Left ventricle myocardium inferior (tissue), 1 donor: ENCODE measurements at regions not wholly inside any gene's neighbourhood (a gene's known extent, or its start where the extent isn't known, plus 50 kb on each side); places are given as distances from the start of the nearest gene placed in this dataset.

Experiments
- DNase-seq: peaks from one replicate; pipeline ENCODE4 v3.0.0-alpha.2; 2020
- H3K27ac ChIP-seq: fragments of 200-600 bp; replicated peaks from 2 replicates; pipeline ENCODE4 v1.8.0; 2021
- H3K27me3 ChIP-seq: fragments of 200-600 bp; 2 replicates; pipeline ENCODE4 v1.8.0; 2021; ENCODE audit warnings: low read depth
- H3K36me3 ChIP-seq: fragments of 200-600 bp; 2 replicates; pipeline ENCODE4 v1.8.0; 2021
- H3K4me1 ChIP-seq: fragments of 200-600 bp; 2 replicates; pipeline ENCODE4 v1.8.0; 2021
- H3K4me3 ChIP-seq: fragments of 200-600 bp; 2 replicates; pipeline ENCODE4 v1.8.0; 2021; ENCODE audit warnings: mild to moderate bottlenecking, moderate library complexity
- H3K9me3 ChIP-seq: fragments of 200-600 bp; replicated peaks from 2 replicates; pipeline ENCODE4 v1.8.0; 2021
- intact Hi-C: fragments of 100-400 bp; cut with micrococcal nuclease; formaldehyde crosslinking; loops from one replicate; pipeline ENCODE4 v1.11.0; 2022
- TF ChIP-seq, protein P1 (sequence below): fragments of 200-600 bp; IDR thresholded peaks from 2 replicates; pipeline ENCODE4 v1.8.0; 2021; ENCODE audit warnings: antibody characterized with exemption, mild to moderate bottlenecking, borderline replicate concordance
- donor health status: DM: no; HTN: yes; CAD: no; lungs with severe emphysema.

DNA sequence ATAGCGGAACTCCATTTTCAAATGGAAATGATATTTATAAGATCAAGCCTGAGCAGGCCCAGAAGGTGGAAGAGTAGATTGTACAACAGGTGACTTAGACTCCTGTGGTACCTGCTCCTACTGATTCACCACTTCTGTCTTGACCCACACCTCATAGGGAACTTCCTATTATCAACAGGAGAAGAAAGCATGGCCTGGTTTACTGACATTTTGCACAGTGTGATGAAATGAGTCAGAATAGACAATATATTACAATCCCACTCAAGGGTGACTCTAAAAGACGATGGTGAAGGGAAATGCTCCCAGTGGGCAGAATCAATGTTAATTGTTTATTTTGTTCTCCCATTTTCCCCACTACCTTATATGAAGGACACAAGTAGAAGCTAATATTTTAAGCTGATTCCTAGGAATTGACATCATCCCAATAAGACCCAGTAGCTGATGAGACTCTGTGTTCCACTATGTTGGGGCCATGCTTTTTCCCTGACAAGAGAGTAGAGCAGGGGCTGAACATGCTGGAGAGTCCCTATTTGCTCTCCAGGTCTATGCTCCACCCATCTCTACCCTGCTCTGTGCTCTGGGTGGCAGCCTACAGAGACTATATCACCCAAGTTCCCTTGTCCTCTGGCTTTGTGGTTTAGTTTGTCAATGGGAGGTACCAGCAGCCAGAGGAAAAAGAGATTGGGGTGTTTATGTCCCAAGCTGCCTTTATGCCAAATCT, 163.4 kb upstream of the FSTL4 start:
- Histone ChIP-seq H3K4me3 (no peak overlapping the region), H3K27me3 (peaks cover 38% of the 10 kb centered on the region), H3K36me3 (no peaks in the 10 kb centered on the region), H3K4me1 (peaks cover 5% of the 10 kb centered on the region), H3K27ac (no peak overlapping the region), H3K9me3 (peaks cover 7% of the 10 kb centered on the region)
- intact Hi-C loops, result no loop called here
- DNase-seq, result no peak
- TF ChIP-seq, protein P1, sequence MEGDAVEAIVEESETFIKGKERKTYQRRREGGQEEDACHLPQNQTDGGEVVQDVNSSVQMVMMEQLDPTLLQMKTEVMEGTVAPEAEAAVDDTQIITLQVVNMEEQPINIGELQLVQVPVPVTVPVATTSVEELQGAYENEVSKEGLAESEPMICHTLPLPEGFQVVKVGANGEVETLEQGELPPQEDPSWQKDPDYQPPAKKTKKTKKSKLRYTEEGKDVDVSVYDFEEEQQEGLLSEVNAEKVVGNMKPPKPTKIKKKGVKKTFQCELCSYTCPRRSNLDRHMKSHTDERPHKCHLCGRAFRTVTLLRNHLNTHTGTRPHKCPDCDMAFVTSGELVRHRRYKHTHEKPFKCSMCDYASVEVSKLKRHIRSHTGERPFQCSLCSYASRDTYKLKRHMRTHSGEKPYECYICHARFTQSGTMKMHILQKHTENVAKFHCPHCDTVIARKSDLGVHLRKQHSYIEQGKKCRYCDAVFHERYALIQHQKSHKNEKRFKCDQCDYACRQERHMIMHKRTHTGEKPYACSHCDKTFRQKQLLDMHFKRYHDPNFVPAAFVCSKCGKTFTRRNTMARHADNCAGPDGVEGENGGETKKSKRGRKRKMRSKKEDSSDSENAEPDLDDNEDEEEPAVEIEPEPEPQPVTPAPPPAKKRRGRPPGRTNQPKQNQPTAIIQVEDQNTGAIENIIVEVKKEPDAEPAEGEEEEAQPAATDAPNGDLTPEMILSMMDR, result no peak

DNA sequence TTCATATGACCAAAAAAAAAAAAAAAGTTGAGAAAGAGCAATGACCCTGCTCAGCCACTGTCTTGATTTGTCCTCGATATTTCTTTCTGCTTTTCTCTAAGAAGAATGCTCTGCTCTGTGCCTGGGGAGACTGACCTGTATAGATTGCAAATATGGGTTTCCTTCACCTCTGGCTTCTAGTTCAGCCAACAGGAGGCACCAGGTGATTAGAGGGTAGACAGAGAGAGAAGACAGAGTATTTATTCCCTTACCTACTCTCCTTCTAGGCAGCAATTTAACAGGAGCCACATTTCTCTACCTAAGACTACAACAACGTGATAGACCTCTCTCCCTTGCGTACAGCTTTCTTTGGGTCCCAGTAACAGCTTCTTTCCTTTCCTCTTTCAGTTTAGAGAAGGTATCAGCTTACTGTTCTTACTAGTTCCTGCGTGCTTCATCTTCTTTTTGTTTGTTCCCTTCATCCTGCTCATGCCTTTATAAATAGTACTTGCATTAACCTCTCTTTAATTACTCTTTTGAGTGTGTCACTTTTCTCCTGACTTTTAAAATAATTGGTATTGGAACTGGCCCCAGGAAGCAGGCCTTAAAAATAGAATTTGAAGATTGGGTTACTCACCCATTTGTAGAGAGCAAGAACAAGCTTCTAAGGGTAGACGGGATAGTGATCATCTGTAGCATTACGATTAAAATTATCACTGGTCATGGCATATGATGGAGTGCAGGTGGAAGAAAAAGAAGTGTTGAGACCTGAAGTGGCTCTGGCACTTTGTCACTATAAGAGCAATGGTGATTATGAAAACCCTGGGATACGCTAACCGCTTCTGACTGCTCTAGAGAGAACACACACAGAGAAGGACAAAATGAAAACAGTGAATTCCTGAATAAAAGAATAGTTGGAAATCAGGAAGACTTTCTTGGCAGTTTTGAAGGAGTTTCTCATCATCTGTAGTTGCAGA, 161.2 kb upstream of the FSTL4 start:
- Histone ChIP-seq H3K27ac (no peak overlapping the region), H3K4me3 (no peak overlapping the region), H3K4me1 (no peaks in the 10 kb centered on the region), H3K36me3 (no peaks in the 10 kb centered on the region), H3K9me3 (peaks cover 12% of the 10 kb centered on the region), H3K27me3 (peaks cover 57% of the 10 kb centered on the region)
- intact Hi-C loops, result no loop called here
- DNase-seq, result no peak
- TF ChIP-seq, protein P1, result peak; percentile 31

DNA sequence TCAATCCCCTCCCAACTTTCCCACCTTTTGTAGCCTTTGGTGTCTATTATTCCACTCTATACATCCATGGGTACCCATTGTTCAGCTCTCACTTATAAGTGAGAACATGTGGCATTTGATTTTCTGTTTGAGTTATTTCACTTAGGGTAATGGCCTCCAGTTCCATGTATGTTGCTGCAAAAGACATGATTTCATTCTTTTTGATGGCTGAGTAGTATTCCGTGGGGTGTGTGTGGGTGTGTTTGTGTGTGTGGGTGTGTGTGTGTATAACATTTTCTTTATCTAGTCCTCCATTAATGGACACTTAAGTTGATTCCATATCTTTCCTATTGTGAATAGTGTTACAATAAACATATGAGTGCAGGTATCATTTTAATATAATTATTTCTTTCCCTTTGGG, 157.5 kb upstream of the FSTL4 start:
- no peak overlapping the region for H3K27ac ChIP-seq
- no peaks in the 10 kb centered on the region for H3K36me3 ChIP-seq
- no peaks in the 10 kb centered on the region for H3K4me1 ChIP-seq
- H3K27me3 ChIP-seq, result peaks cover 79% of the 10 kb centered on the region
- no peak for DNase-seq
- TF ChIP-seq, protein P1, result no peak
- H3K4me3 ChIP-seq, result no peak overlapping the region
- H3K9me3 ChIP-seq, result peaks cover 12% of the 10 kb centered on the region
- intact Hi-C loops, result no loop called here

DNA sequence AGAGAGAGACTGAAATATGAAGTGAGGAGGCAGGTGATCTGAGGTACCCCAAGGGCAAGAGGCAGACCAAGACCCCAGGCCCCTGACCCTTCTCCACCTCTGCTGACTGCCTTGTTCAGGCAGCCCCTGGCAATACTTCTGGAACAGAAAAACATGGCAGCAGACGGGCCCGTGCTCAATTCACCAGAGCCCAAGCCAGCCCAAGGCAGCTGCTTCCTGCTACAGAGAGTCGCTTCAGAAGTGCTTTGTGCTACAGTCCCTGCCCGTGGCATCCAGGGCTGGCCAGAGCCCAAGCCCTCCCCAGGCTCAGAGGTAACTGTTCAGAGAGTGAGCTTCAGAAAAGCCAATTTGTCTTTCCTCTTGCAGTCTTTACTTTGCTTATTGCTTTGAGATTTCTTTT, 151.4 kb upstream of the FSTL4 start:
- intact Hi-C loops, result no loop called here
- TF ChIP-seq, protein P1, result no peak

DNA sequence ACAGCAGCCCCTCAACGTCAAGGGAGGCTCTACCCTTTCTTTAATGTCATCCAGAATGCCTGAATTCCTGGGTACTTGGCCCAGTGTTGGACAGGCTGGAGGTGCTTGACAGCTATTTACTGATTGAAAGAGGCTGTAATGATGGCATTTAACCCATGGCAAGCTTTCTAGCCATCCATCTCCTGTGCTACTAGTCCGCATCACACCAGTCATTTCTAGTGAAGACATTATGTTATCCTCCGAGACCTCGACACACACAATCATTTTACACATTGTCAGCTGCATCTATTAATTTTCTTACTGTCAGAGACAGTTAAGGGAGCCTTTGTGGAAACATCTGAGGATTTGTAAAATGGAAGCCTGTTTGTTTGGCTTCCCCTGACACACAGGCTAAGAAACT, 149.3 kb upstream of the FSTL4 start:
- H3K4me3 ChIP-seq, result no peak overlapping the region
- DNase-seq, result no peak
- H3K36me3 ChIP-seq, result no peaks in the 10 kb centered on the region
- peaks cover 59% of the 10 kb centered on the region for H3K27me3 ChIP-seq
- intact Hi-C loops, result no loop called here
- no peaks in the 10 kb centered on the region for H3K4me1 ChIP-seq
- no peaks in the 10 kb centered on the region for H3K9me3 ChIP-seq
- H3K27ac ChIP-seq, result no peak overlapping the region
- TF ChIP-seq, protein P1, result no peak

More for the DNA sequence above, 151.4 kb upstream of the FSTL4 start:
- no peaks in the 10 kb centered on the region for H3K9me3 ChIP-seq
- peaks cover 66% of the 10 kb centered on the region for H3K27me3 ChIP-seq
- H3K4me1 ChIP-seq, result no peaks in the 10 kb centered on the region
- no peak for DNase-seq
- no peak overlapping the region for H3K27ac ChIP-seq
- H3K36me3 ChIP-seq, result no peaks in the 10 kb centered on the region
- no peak overlapping the region for H3K4me3 ChIP-seq
